ENCODE measurements at regions not wholly inside any gene's neighbourhood (a gene's known extent, or its start where the extent isn't known, plus 50 kb on each side); places are given as distances from the start of the nearest gene placed in this dataset.
"Not testable (repeated sequence)": the region's sequence is repeated elsewhere in the genome, so short reads cannot be mapped to it uniquely, and the experiment has no call there.

DNA sequence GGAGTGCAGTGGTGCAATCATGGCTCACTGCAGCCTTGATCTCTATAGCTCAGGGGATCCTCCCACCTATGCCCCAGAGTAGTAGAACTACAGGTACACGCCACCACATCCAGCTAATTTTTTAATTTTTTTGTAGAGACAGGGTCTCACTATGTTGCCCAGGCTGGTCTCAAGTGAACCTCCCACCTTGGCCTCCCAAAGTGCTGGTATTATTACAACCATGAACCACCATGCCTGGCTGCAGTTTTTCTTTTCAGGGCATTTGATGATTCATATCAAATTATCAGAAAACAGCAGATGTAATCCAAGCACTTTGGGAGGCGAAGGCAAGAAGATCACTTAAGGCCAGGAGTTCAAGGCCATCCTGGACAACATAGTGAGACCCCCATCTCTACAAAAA, 88.4 kb upstream of the JARID2 start:
- ChIA-PET POLR2A (no interaction called here), CTCF (no interaction called here)
- Histone ChIP-seq H3K9me3 (ENCODE audit: control insufficient read depth in 2 of 3, low read length in 3 of 3) (no peaks in the 10 kb centered on the region), H3K27ac (ENCODE audit: low read depth, low read length) (no peak overlapping the region), H3K36me3 (ENCODE audit: control insufficient read depth in 2 of 3, insufficient read depth in 3 of 3, low read length in 3 of 3) (no peaks in the 10 kb centered on the region), H3K4me3 (ENCODE audit: low read length) (no peak overlapping the region), H3K27me3 (ENCODE audit: control insufficient read depth in 2 of 2, insufficient read depth in 2 of 2, low read length in 2 of 2) (no peaks in the 10 kb centered on the region), H3K4me1 (ENCODE audit: control insufficient read depth in 2 of 2, insufficient read depth in 2 of 2, low read length in 2 of 2) (no peaks in the 10 kb centered on the region)
- no peak for DNase-seq
- no peak overlapping the region for H3K27ac Mint-ChIP-seq
- H3K9me3 Mint-ChIP-seq, result no peaks in the 10 kb centered on the region
- no peak for ATAC-seq
- no peak overlapping the region for H3K4me3 Mint-ChIP-seq
- no peaks in the 10 kb centered on the region for H3K4me1 Mint-ChIP-seq
- intact Hi-C loops (cut with micrococcal nuclease), result no loop called here
- H3K27me3 Mint-ChIP-seq, result no peaks in the 10 kb centered on the region
- H3K36me3 Mint-ChIP-seq, result no peaks in the 10 kb centered on the region

DNA sequence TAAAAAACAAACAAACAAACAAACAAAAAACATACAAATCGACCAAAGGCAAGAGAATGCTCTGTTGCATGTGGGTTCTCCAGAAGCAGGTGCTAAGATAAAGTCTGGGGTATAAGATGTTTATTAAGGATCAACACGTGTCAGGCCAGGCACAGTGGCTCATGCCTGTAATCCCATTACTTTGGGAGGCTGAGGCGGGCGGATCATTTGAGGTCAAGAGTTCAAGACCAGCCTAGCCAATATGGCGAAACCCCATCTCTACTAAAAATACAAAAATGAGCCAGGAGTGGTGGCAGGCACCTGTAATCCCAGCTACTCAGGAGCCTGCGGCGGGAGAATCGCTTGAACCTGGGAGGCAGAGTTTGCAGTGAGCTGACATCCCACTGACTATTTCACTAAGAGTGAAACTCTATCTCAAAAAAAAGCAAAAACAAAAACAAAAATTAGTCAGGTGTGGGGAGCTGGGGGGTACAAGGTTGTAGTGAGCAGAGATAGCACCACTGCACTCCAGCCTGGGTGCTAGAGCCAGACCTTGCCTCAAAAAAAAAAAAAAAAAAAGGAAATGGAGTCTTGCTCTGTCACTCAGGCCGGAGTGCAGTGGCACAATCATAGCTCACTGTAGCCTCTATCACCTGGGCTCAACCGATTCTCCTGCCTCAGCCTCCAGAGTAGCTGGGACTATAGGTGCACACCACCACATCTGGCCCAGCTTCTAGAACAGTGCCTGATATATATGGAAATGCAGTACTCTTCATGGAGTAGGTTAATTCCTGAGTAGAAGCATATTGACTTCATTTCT, 86.8 kb upstream of the JARID2 start:
- ATAC-seq (no peak), DNase-seq (no peak)
- ChIA-PET CTCF (no interaction called here), POLR2A (interaction anchor here (0.6 kb wide), 1 partner anchor 64 kb away, joined by 4 read pairs; no protein-coding TSS in a partner anchor)
- Mint-ChIP-seq H3K36me3 (no peaks in the 10 kb centered on the region), H3K4me3 (no peak overlapping the region), H3K9me3 (no peaks in the 10 kb centered on the region), H3K4me1 (no peaks in the 10 kb centered on the region), H3K27ac (no peak overlapping the region), H3K27me3 (no peaks in the 10 kb centered on the region)
- H3K27ac ChIP-seq (ENCODE audit: low read depth, low read length), result no peak overlapping the region
- intact Hi-C loops (cut with micrococcal nuclease), result no loop called here
- H3K9me3 ChIP-seq (ENCODE audit: control insufficient read depth in 2 of 3, low read length in 3 of 3), result no peaks in the 10 kb centered on the region
- no peak overlapping the region for H3K4me3 ChIP-seq (ENCODE audit: low read length)
- H3K27me3 ChIP-seq (ENCODE audit: control insufficient read depth in 2 of 2, insufficient read depth in 2 of 2, low read length in 2 of 2), result no peaks in the 10 kb centered on the region
- no peaks in the 10 kb centered on the region for H3K36me3 ChIP-seq (ENCODE audit: control insufficient read depth in 2 of 3, insufficient read depth in 3 of 3, low read length in 3 of 3)
- no peaks in the 10 kb centered on the region for H3K4me1 ChIP-seq (ENCODE audit: control insufficient read depth in 2 of 2, insufficient read depth in 2 of 2, low read length in 2 of 2)

DNA sequence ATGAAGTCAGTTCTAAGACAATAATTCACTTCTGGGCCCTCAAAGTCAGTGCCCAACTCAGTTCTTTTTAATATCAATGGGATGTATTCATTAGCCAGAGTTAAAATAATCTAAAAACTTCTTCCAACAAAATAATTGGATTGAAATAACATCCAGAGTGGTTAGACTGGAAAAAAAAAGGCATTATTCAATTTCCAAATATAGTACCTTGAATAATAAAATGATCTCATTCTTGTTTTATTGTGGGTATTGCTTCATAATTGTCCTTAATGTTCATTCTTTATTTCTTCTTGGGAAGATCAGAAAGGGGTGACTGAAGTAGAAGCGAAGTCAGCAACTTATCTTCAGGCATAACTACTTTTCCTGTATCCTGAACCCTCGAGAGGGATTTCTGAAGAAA, 85.1 kb upstream of the JARID2 start:
- H3K4me3 Mint-ChIP-seq, result no peak overlapping the region

DNA sequence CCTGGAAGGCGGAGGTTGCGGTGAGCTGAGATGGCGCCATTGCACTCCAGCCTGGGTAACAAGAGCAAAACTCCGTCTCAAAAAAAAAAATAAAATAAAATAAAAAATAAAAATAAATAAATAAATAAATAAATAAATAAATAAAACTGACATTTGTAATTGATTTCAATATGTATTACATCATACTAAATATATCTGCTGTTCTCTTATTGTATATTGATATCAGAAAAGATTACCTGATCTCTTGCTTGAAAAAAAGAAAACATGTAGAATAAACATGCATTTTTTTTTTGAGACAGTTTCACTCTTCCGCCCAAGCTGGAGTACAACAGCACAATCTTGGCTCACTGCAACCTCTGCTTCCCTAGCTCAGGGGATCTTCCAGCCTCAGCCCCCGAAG, 81.0 kb upstream of the JARID2 start:
- DNase-seq; CTCF ChIA-PET; intact Hi-C loops (cut with micrococcal nuclease); H3K4me1 ChIP-seq (ENCODE audit: control insufficient read depth in 2 of 2, insufficient read depth in 2 of 2, low read length in 2 of 2); H3K27me3 Mint-ChIP-seq; ATAC-seq; H3K9me3 ChIP-seq (ENCODE audit: control insufficient read depth in 2 of 3, low read length in 3 of 3); POLR2A ChIA-PET; H3K27ac ChIP-seq (ENCODE audit: low read depth, low read length); H3K27me3 ChIP-seq (ENCODE audit: control insufficient read depth in 2 of 2, insufficient read depth in 2 of 2, low read length in 2 of 2); H3K36me3 ChIP-seq (ENCODE audit: control insufficient read depth in 2 of 3, insufficient read depth in 3 of 3, low read length in 3 of 3); H3K4me3 ChIP-seq (ENCODE audit: low read length); H3K4me3 Mint-ChIP-seq; H3K9me3 Mint-ChIP-seq; H3K4me1 Mint-ChIP-seq; H3K27ac Mint-ChIP-seq; H3K36me3 Mint-ChIP-seq: not testable (repeated sequence)

More for the DNA sequence above, 85.1 kb upstream of the JARID2 start:
- POLR2A ChIA-PET, result no interaction called here
- DNase-seq (no peak), ATAC-seq (no peak)
- no peaks in the 10 kb centered on the region for H3K27me3 Mint-ChIP-seq
- no peaks in the 10 kb centered on the region for H3K27me3 ChIP-seq (ENCODE audit: control insufficient read depth in 2 of 2, insufficient read depth in 2 of 2, low read length in 2 of 2)
- H3K9me3 Mint-ChIP-seq, result no peaks in the 10 kb centered on the region
- no peak overlapping the region for H3K27ac ChIP-seq (ENCODE audit: low read depth, low read length)
- H3K36me3 Mint-ChIP-seq, result no peaks in the 10 kb centered on the region
- no peaks in the 10 kb centered on the region for H3K36me3 ChIP-seq (ENCODE audit: control insufficient read depth in 2 of 3, insufficient read depth in 3 of 3, low read length in 3 of 3)
- CTCF ChIA-PET, result no interaction called here
- H3K27ac Mint-ChIP-seq, result no peak overlapping the region
- H3K4me1 Mint-ChIP-seq, result no peaks in the 10 kb centered on the region
- H3K4me3 ChIP-seq (ENCODE audit: low read length), result no peak overlapping the region
- no peaks in the 10 kb centered on the region for H3K4me1 ChIP-seq (ENCODE audit: control insufficient read depth in 2 of 2, insufficient read depth in 2 of 2, low read length in 2 of 2)
- intact Hi-C loops (cut with micrococcal nuclease), result no loop called here
- H3K9me3 ChIP-seq (ENCODE audit: control insufficient read depth in 2 of 3, low read length in 3 of 3), result no peaks in the 10 kb centered on the region

DNA sequence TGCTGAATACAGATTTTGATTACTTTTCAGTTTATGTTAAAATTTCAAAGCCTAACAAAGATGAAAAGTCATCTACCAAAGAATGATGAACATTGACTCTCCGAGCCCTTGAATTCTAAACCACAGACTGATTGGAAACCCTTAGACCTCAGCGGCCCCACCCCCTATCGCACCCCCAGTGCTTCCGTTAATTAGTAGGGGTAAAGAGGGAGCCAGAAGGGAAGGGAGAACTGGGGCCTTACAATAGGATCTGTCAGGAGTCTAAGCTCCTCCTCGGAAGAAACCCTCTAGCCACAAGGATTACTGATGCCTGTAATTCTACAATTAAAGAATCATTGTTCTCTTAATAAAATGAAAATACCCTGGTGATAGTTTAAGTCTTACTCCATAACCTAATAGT, 79.7 kb upstream of the JARID2 start:
- H3K27me3 Mint-ChIP-seq, result no peaks in the 10 kb centered on the region
- Histone ChIP-seq H3K27me3 (ENCODE audit: control insufficient read depth in 2 of 2, insufficient read depth in 2 of 2, low read length in 2 of 2) (no peaks in the 10 kb centered on the region), H3K9me3 (ENCODE audit: control insufficient read depth in 2 of 3, low read length in 3 of 3) (no peaks in the 10 kb centered on the region), H3K4me3 (ENCODE audit: low read length) (no peak overlapping the region), H3K36me3 (ENCODE audit: control insufficient read depth in 2 of 3, insufficient read depth in 3 of 3, low read length in 3 of 3) (no peaks in the 10 kb centered on the region), H3K27ac (ENCODE audit: low read depth, low read length) (no peak overlapping the region), H3K4me1 (ENCODE audit: control insufficient read depth in 2 of 2, insufficient read depth in 2 of 2, low read length in 2 of 2) (no peaks in the 10 kb centered on the region)
- no peaks in the 10 kb centered on the region for H3K36me3 Mint-ChIP-seq
- ATAC-seq (no peak), DNase-seq (no peak)
- peaks cover 0 to 1% (median 0%) of the 10 kb centered on the region in 11 donors for H3K9me3 Mint-ChIP-seq
- ChIA-PET CTCF (no interaction called here), POLR2A (no interaction called here)
- intact Hi-C loops (cut with micrococcal nuclease), result no loop called here
- H3K27ac Mint-ChIP-seq, result no peak overlapping the region
- no peak overlapping the region for H3K4me3 Mint-ChIP-seq
- H3K4me1 Mint-ChIP-seq, result peaks cover 0 to 3% (median 0%) of the 10 kb centered on the region in 7 donors

DNA sequence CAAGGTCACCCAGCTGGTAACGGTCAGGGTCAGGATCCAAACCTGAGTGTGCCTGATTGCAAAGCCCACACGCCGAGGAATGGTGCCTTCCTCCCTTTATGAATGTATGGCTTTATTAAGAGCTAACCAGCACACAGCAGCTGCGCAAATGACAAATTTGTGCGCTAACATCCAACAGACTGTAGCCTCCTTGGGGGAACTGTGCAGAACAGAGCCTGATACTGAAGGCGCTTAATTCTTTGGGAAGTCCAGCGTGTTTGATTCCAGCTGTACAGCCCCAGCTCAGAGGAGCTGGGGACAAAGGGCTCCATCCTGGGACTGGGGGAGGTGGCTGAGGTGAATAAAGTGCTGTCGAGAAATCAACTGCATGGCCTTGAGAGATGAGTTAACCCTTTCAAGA, 75.7 kb upstream of the JARID2 start:
- H3K36me3 Mint-ChIP-seq, result no peaks in the 10 kb centered on the region
- peaks cover 0 to 1% (median 0%) of the 10 kb centered on the region in 11 donors for H3K9me3 Mint-ChIP-seq
- Histone ChIP-seq H3K4me3 (ENCODE audit: low read length) (no peak overlapping the region), H3K4me1 (ENCODE audit: control insufficient read depth in 2 of 2, insufficient read depth in 2 of 2, low read length in 2 of 2) (no peaks in the 10 kb centered on the region), H3K9me3 (ENCODE audit: control insufficient read depth in 2 of 3, low read length in 3 of 3) (no peaks in the 10 kb centered on the region), H3K27me3 (ENCODE audit: control insufficient read depth in 2 of 2, insufficient read depth in 2 of 2, low read length in 2 of 2) (no peaks in the 10 kb centered on the region), H3K36me3 (ENCODE audit: control insufficient read depth in 2 of 3, insufficient read depth in 3 of 3, low read length in 3 of 3) (no peaks in the 10 kb centered on the region), H3K27ac (ENCODE audit: low read depth, low read length) (no peak overlapping the region)
- H3K27me3 Mint-ChIP-seq, result no peaks in the 10 kb centered on the region
- no peak for ATAC-seq
- no peak overlapping the region for H3K27ac Mint-ChIP-seq
- POLR2A ChIA-PET, result interaction anchor here (0.6 kb wide), 1 partner anchor 1048 kb away, joined by 4 read pairs; no protein-coding TSS in a partner anchor
- CTCF ChIA-PET, result interaction anchor here (0.9 kb wide), 1 partner anchor 220 kb away, joined by 3 read pairs; no protein-coding TSS in a partner anchor
- no peak for DNase-seq
- intact Hi-C loops (cut with micrococcal nuclease), result no loop called here
- no peak overlapping the region for H3K4me3 Mint-ChIP-seq
- peaks cover 0 to 3% (median 0%) of the 10 kb centered on the region in 7 donors for H3K4me1 Mint-ChIP-seq

DNA sequence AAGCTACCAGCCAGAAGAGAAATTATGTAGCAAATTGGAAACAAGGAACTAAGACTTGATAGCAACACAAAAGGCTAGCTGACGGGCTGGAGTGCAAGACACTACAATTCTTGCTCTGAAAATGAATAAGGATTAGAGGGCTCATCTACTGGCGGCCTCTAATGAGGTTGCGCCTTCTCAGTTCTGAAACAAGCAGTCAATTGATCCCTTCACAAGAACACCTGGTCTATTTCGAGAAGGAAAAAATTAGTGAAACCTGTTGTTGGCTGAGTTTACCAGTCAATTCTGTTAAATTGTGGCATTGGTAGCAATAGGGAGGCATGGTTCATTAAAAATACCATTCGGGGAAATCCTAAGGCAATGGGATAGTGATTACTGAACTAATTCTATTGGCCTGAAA, 74.8 kb upstream of the JARID2 start:
- ATAC-seq (no peak), DNase-seq (no peak)
- intact Hi-C loops (cut with micrococcal nuclease), result no loop called here
- H3K27ac Mint-ChIP-seq, result no peak overlapping the region
- ChIA-PET POLR2A (no interaction called here), CTCF (no interaction called here)
- Histone ChIP-seq H3K4me1 (ENCODE audit: control insufficient read depth in 2 of 2, insufficient read depth in 2 of 2, low read length in 2 of 2) (no peaks in the 10 kb centered on the region), H3K27me3 (ENCODE audit: control insufficient read depth in 2 of 2, insufficient read depth in 2 of 2, low read length in 2 of 2) (no peaks in the 10 kb centered on the region), H3K9me3 (ENCODE audit: control insufficient read depth in 2 of 3, low read length in 3 of 3) (no peaks in the 10 kb centered on the region), H3K36me3 (ENCODE audit: control insufficient read depth in 2 of 3, insufficient read depth in 3 of 3, low read length in 3 of 3) (no peaks in the 10 kb centered on the region), H3K4me3 (ENCODE audit: low read length) (no peak overlapping the region), H3K27ac (ENCODE audit: low read depth, low read length) (no peak overlapping the region)
- no peaks in the 10 kb centered on the region for H3K27me3 Mint-ChIP-seq
- no peaks in the 10 kb centered on the region for H3K36me3 Mint-ChIP-seq
- no peak overlapping the region for H3K4me3 Mint-ChIP-seq
- H3K4me1 Mint-ChIP-seq, result peaks cover 0 to 3% (median 0%) of the 10 kb centered on the region in 7 donors
- H3K9me3 Mint-ChIP-seq, result peaks cover 0 to 1% (median 0%) of the 10 kb centered on the region in 11 donors

All from naive thymus-derived CD4-positive, alpha-beta T cell (primary cell).